IMR-90 (cell line): ENCODE measurements at regions not wholly inside any gene's neighbourhood (a gene's known extent, or its start where the extent isn't known, plus 50 kb on each side); places are given as distances from the start of the nearest gene placed in this dataset.

Experiments used
- BHLHE40 ChIP-seq: fragments of 150-350 bp; IDR thresholded peaks from 2 replicates; pipeline ENCODE4 v1.6.1; 2016; ENCODE audit warnings: mild to moderate bottlenecking, low read depth, low read length
- CTCF ChIP-seq: conservative IDR thresholded peaks from 2 replicates; pipeline ENCODE4 v1.5.1; 2012; ENCODE audit warnings: mild to moderate bottlenecking, low read depth, low read length, improper control_type of control experiment
- FOS ChIP-seq: fragments of 150-350 bp; IDR thresholded peaks from 2 replicates; pipeline ENCODE4 v1.6.1; 2016; ENCODE audit warnings: low read depth, low read length
- MAZ ChIP-seq: IDR thresholded peaks from 2 replicates; pipeline ENCODE4 v1.6.1; 2012; ENCODE audit warnings: low read depth, mild to moderate bottlenecking, low read length, improper control_type of control experiment, moderate library complexity, borderline replicate concordance
- RAD21 ChIP-seq: IDR thresholded peaks from 2 replicates; pipeline ENCODE4 v1.6.1; 2012; ENCODE audit warnings: low read length, improper control_type of control experiment
- RCOR1 ChIP-seq: IDR thresholded peaks from 2 replicates; pipeline ENCODE4 v1.6.1; 2012; ENCODE audit warnings: mild to moderate bottlenecking, low read length, improper control_type of control experiment; ENCODE audit not compliant: insufficient replicate concordance
- SMC3 ChIP-seq: fragments of 150-350 bp; IDR thresholded peaks from 2 replicates; pipeline ENCODE4 v1.6.1; 2016; ENCODE audit warnings: low read depth, mild to moderate bottlenecking, antibody characterized with exemption, low read length, moderate library complexity
- USF2 ChIP-seq: fragments of 150-350 bp; IDR thresholded peaks from 2 replicates; pipeline ENCODE4 v1.6.1; 2017; ENCODE audit warnings: mild to moderate bottlenecking, antibody characterized with exemption, low read length, low read depth

GRCh38 chr5:124507688-124508087 lies 238.8 kb downstream of the ZNF608 start:
- TF ChIP-seq FOS (no peak), CTCF (no peak), USF2 (no peak), SMC3 (no peak), BHLHE40 (no peak), RAD21 (no peak), RCOR1 (no peak), MAZ (no peak)
